HPDE6-E6E7 (cell line): ENCODE measurements at regions not wholly inside any gene's neighbourhood (a gene's known extent, or its start where the extent isn't known, plus 50 kb on each side); places are given as distances from the start of the nearest gene placed in this dataset.

Experiments
- DNase-seq: peaks from one replicate; pipeline ENCODE4 v3.0.0; 2011; ENCODE audit warnings: missing footprints; ENCODE audit errors: extremely low spot score

- no peak for DNase-seq
These were observed 56.0 kb upstream of the DPYD start for GRCh38 chr1:97976801-97977200.
